IPS-18a (cell line): ENCODE measurements at regions not wholly inside any gene's neighbourhood (a gene's known extent, or its start where the extent isn't known, plus 50 kb on each side); places are given as distances from the start of the nearest gene placed in this dataset.

ENCODE experiments used
- H3K27ac ChIP-seq: one replicate; pipeline ENCODE4 v1.5.1; 2013; ENCODE audit warnings: low read length
- H3K27me3 ChIP-seq: one replicate; pipeline ENCODE4 v1.6.1; 2013; ENCODE audit warnings: mild to moderate bottlenecking, low read length; ENCODE audit not compliant: control insufficient read depth, insufficient read depth
- H3K36me3 ChIP-seq: one replicate; pipeline ENCODE4 v1.6.1; 2013; ENCODE audit warnings: low read depth, low read length; ENCODE audit not compliant: control insufficient read depth
- H3K4me1 ChIP-seq: one replicate; pipeline ENCODE4 v1.6.1; 2013; ENCODE audit warnings: low read depth, low read length; ENCODE audit not compliant: control insufficient read depth
- H3K4me3 ChIP-seq: one replicate; pipeline ENCODE4 v1.5.1; 2013; ENCODE audit warnings: low read length
- H3K9ac ChIP-seq: one replicate; pipeline ENCODE4 v1.6.1; 2013; ENCODE audit warnings: mild to moderate bottlenecking, low read length, moderate library complexity
- H3K9me3 ChIP-seq: one replicate; pipeline ENCODE4 v1.6.1; 2013; ENCODE audit warnings: low read depth, low read length; ENCODE audit not compliant: control insufficient read depth

DNA sequence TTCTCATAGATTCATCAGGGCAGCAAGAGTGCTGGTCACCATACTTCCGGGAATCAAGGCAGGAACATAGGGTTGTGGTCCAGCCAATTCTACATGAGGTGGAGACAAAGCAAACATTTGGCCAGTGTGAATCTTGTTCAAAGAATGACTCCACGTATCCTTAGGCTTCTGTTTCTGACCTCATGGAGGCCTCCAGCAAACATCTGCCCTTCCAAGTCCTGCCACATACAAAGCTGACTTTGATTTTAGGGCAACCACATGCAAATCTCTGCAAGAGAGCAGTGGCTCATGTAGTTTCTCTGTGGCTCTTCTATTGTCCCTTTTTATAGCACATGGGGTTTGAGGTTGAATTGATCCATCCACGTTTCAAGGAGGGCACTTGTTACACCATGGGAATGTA lies 132.1 kb upstream of the MMADHC start:
- H3K27ac ChIP-seq: no peak overlapping the region
- H3K4me3 ChIP-seq: no peak overlapping the region
- no peaks in the 10 kb centered on the region for H3K36me3 ChIP-seq
- H3K4me1 ChIP-seq: peaks cover 11% of the 10 kb centered on the region
- H3K27me3 ChIP-seq: no peaks in the 10 kb centered on the region
- H3K9me3 ChIP-seq: no peaks in the 10 kb centered on the region
- H3K9ac ChIP-seq: no peak overlapping the region

DNA sequence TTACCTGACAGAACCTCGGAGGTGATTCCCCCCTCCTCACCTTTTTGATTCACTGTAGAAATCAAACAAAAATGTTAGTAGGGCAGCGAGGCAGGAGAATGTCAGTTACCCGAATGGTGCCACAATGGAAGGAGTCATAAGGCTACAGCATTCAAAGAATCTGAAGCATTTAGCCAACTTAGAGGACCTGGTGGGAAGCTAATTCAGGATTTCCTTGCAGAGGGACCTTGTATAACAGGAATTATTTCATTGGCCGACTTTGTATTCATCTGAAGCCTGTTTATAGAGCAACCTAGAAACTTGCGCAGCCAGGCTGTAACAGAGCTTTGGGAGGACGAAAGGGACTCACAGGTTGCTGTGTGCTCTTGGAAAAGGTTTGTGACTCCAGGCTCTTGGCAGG lies 129.1 kb upstream of the MMADHC start:
- Histone ChIP-seq H3K4me1 (peaks cover 11% of the 10 kb centered on the region), H3K4me3 (no peak overlapping the region), H3K27ac (no peak overlapping the region), H3K27me3 (no peaks in the 10 kb centered on the region), H3K9ac (no peak overlapping the region), H3K9me3 (no peaks in the 10 kb centered on the region), H3K36me3 (no peaks in the 10 kb centered on the region)

GRCh38 chr2:149715894-149716293 lies 128.3 kb upstream of the MMADHC start:
- Histone ChIP-seq H3K27me3 (no peaks in the 10 kb centered on the region), H3K27ac (no peak overlapping the region), H3K36me3 (no peaks in the 10 kb centered on the region), H3K9ac (no peak overlapping the region), H3K9me3 (no peaks in the 10 kb centered on the region), H3K4me3 (no peak overlapping the region), H3K4me1 (peaks cover 11% of the 10 kb centered on the region)

- no peak overlapping the region for H3K9ac ChIP-seq
- no peaks in the 10 kb centered on the region for H3K27me3 ChIP-seq
- no peaks in the 10 kb centered on the region for H3K9me3 ChIP-seq
- H3K4me3 ChIP-seq: no peak overlapping the region
- no peaks in the 10 kb centered on the region for H3K36me3 ChIP-seq
- H3K4me1 ChIP-seq: peaks cover 11% of the 10 kb centered on the region
- no peak overlapping the region for H3K27ac ChIP-seq
These were observed 127.5 kb upstream of the MMADHC start for GRCh38 chr2:149715005-149715592.

- Histone ChIP-seq H3K9ac (no peak overlapping the region), H3K4me1 (no peaks in the 10 kb centered on the region), H3K4me3 (no peak overlapping the region), H3K27me3 (no peaks in the 10 kb centered on the region), H3K9me3 (no peaks in the 10 kb centered on the region), H3K27ac (no peak overlapping the region), H3K36me3 (no peaks in the 10 kb centered on the region)
These were observed 122.1 kb upstream of the MMADHC start for GRCh38 chr2:149709496-149710263.

DNA sequence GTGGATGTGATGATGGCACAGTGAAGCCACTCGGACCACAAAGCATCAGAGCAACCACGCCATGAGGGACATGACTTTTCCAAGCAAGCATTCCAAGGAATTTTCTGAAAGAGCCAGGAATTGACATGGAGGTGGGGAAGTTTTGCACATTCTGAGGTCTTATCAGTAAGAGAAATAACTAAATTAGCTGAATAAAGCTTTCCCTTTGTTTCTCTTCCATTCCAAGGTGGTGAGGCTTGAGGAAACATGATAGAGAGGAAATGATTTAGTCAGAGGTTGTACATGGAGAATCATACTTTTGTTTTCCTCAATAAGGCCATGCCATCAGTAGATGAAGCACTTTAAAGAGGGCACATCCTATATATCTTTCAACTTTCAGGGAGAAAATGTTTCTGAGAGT lies 115.7 kb upstream of the MMADHC start:
- Histone ChIP-seq H3K4me3 (no peak overlapping the region), H3K9me3 (no peaks in the 10 kb centered on the region), H3K27me3 (no peaks in the 10 kb centered on the region), H3K36me3 (no peaks in the 10 kb centered on the region), H3K9ac (no peak overlapping the region), H3K27ac (no peak overlapping the region), H3K4me1 (peaks cover 4% of the 10 kb centered on the region)

- Histone ChIP-seq H3K9me3 (no peaks in the 10 kb centered on the region), H3K27ac (no peak overlapping the region), H3K4me1 (peaks cover 4% of the 10 kb centered on the region), H3K27me3 (no peaks in the 10 kb centered on the region), H3K4me3 (no peak overlapping the region), H3K9ac (no peak overlapping the region), H3K36me3 (no peaks in the 10 kb centered on the region)
These were observed 115.0 kb upstream of the MMADHC start for GRCh38 chr2:149702571-149702970.

GRCh38 chr2:149701241-149701640 lies 113.7 kb upstream of the MMADHC start:
- Histone ChIP-seq H3K27ac (no peak overlapping the region), H3K36me3 (no peaks in the 10 kb centered on the region), H3K27me3 (no peaks in the 10 kb centered on the region)

GRCh38 chr2:149692961-149693396 lies 105.4 kb upstream of the MMADHC start:
- no peaks in the 10 kb centered on the region for H3K36me3 ChIP-seq
- H3K9me3 ChIP-seq: no peaks in the 10 kb centered on the region
- H3K27me3 ChIP-seq: no peaks in the 10 kb centered on the region
- no peaks in the 10 kb centered on the region for H3K4me1 ChIP-seq
- no peak overlapping the region for H3K4me3 ChIP-seq
- H3K9ac ChIP-seq: no peak overlapping the region
- H3K27ac ChIP-seq: no peak overlapping the region

More at GRCh38 chr2:149701241-149701640, 113.7 kb upstream of the MMADHC start:
- no peak overlapping the region for H3K9ac ChIP-seq
- peaks cover 4% of the 10 kb centered on the region for H3K4me1 ChIP-seq
- H3K4me3 ChIP-seq: no peak overlapping the region
- H3K9me3 ChIP-seq: no peaks in the 10 kb centered on the region

DNA sequence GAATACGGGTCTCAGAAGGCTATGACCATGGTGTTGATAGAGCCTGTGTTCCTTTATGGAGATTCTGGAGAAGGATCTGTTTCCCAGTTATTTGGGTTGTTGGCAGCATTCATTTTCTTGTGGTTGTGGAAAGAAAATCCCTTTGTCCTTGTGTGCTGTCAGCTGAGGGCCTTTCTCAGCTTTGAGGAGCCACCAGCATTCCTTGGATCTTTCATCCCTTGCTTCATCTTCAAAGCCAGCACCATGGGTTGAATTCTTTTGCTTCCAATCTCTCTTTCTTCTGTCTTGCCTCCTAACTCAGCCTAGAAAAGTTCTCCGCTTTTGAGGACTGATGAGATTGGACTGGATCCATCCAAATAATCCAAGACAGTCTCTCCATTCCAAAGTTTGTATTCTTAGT lies 103.2 kb upstream of the MMADHC start:
- no peaks in the 10 kb centered on the region for H3K9me3 ChIP-seq
- H3K27me3 ChIP-seq: no peaks in the 10 kb centered on the region
- H3K4me3 ChIP-seq: no peak overlapping the region
- H3K27ac ChIP-seq: no peak overlapping the region
- H3K9ac ChIP-seq: no peak overlapping the region
- no peaks in the 10 kb centered on the region for H3K36me3 ChIP-seq
- H3K4me1 ChIP-seq: no peaks in the 10 kb centered on the region

DNA sequence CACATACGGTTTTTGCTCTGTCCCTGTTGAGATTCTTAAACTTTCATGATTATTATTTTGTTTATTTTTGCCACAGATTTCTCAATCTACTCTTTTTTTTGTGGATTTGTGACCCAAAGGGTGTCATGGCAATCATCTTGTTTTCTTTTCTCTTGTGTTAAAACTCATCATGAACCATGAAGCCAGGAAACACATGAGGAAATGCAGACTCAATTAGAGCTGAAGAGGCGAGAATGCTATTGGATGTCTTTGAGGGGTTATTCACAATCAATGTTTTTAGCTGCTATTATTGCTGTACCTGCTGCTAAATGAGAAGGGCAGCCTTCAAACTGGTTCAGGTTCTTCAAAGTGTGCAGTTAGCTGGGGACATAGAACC lies 99.5 kb upstream of the MMADHC start:
- no peaks in the 10 kb centered on the region for H3K27me3 ChIP-seq
- H3K9ac ChIP-seq: no peak overlapping the region
- no peaks in the 10 kb centered on the region for H3K9me3 ChIP-seq
- H3K4me3 ChIP-seq: no peak overlapping the region
- H3K4me1 ChIP-seq: no peaks in the 10 kb centered on the region
- H3K36me3 ChIP-seq: no peaks in the 10 kb centered on the region
- H3K27ac ChIP-seq: no peak overlapping the region
